ENCODE measurements at regions not wholly inside any gene's neighbourhood (a gene's known extent, or its start where the extent isn't known, plus 50 kb on each side); places are given as distances from the start of the nearest gene placed in this dataset.
A peak's percentile ranks its signal among the peaks of the same experiment; 100 is the strongest.

GRCh38 chr1:4000811-4001251, 100.8 kb upstream of the C1orf174 start:
- no peaks in the 10 kb centered on the region for H3K9me3 Mint-ChIP-seq
- no peak for ATAC-seq
- no peak overlapping the region for H3K27ac Mint-ChIP-seq
- H3K27me3 Mint-ChIP-seq = peaks cover 50% of the 10 kb centered on the region
- no peak overlapping the region for H3K4me3 Mint-ChIP-seq
- H3K4me1 Mint-ChIP-seq = no peaks in the 10 kb centered on the region
- no peak for DNase-seq

- Mint-ChIP-seq H3K9me3 (peaks cover 0 to under 1% of the 10 kb centered on the region in 2 donors), H3K27me3 (peaks cover 50% of the 10 kb centered on the region), H3K4me3 (no peak overlapping the region), H3K4me1 (no peaks in the 10 kb centered on the region), H3K27ac (no peak overlapping the region)
- ATAC-seq = no peak
- no peak for DNase-seq
These were observed 101.4 kb upstream of the C1orf174 start for GRCh38 chr1:4001461-4001860.

GRCh38 chr1:4002061-4002521, 102.0 kb upstream of the C1orf174 start:
- H3K27me3 Mint-ChIP-seq = peaks cover 50% of the 10 kb centered on the region
- ATAC-seq = no peak
- no peak overlapping the region for H3K27ac Mint-ChIP-seq
- no peak overlapping the region for H3K4me3 Mint-ChIP-seq
- H3K4me1 Mint-ChIP-seq = no peaks in the 10 kb centered on the region
- H3K9me3 Mint-ChIP-seq = peaks cover 5 to 7% of the 10 kb centered on the region in 2 donors
- no peak for DNase-seq

GRCh38 chr1:4002741-4003140, 102.7 kb upstream of the C1orf174 start:
- no peak overlapping the region for H3K27ac Mint-ChIP-seq
- peaks cover 50% of the 10 kb centered on the region for H3K27me3 Mint-ChIP-seq
- DNase-seq = no peak
- H3K4me3 Mint-ChIP-seq = no peak overlapping the region
- no peaks in the 10 kb centered on the region for H3K4me1 Mint-ChIP-seq
- H3K9me3 Mint-ChIP-seq = peaks cover 10 to 13% of the 10 kb centered on the region in 2 donors
- no peak for ATAC-seq

- ATAC-seq (no peak), DNase-seq (no peak)
- no peak overlapping the region for H3K27ac Mint-ChIP-seq
- no peak overlapping the region for H3K4me3 Mint-ChIP-seq
- H3K27me3 Mint-ChIP-seq = peaks cover 40% of the 10 kb centered on the region
- H3K9me3 Mint-ChIP-seq = peaks cover 11 to 20% of the 10 kb centered on the region in 2 donors
- H3K4me1 Mint-ChIP-seq = no peaks in the 10 kb centered on the region
These were observed 103.9 kb upstream of the C1orf174 start for GRCh38 chr1:4003846-4004505.

- ATAC-seq (no peak), DNase-seq (no peak)
- peaks cover 11 to 20% of the 10 kb centered on the region in 2 donors for H3K9me3 Mint-ChIP-seq
- H3K4me3 Mint-ChIP-seq = no peak overlapping the region
- H3K27ac Mint-ChIP-seq = peak overlapping the region in 1 of 2 donors; percentile 33
- H3K27me3 Mint-ChIP-seq = peaks cover 32% of the 10 kb centered on the region
- H3K4me1 Mint-ChIP-seq = no peaks in the 10 kb centered on the region
These were observed 104.8 kb upstream of the C1orf174 start for GRCh38 chr1:4004635-4005430.

- H3K4me3 Mint-ChIP-seq = no peak overlapping the region
- H3K27me3 Mint-ChIP-seq = peaks cover 28% of the 10 kb centered on the region
- H3K4me1 Mint-ChIP-seq = no peaks in the 10 kb centered on the region
- no peak overlapping the region for H3K27ac Mint-ChIP-seq
- DNase-seq (no peak), ATAC-seq (no peak)
- H3K9me3 Mint-ChIP-seq = peaks cover 11 to 20% of the 10 kb centered on the region in 2 donors
These were observed 105.4 kb upstream of the C1orf174 start for GRCh38 chr1:4005431-4005830.

GRCh38 chr1:4006676-4007374, 106.8 kb upstream of the C1orf174 start:
- Mint-ChIP-seq H3K27me3 (peaks cover 28% of the 10 kb centered on the region), H3K4me1 (no peaks in the 10 kb centered on the region), H3K9me3 (peaks cover 11 to 20% of the 10 kb centered on the region in 2 donors), H3K4me3 (no peak overlapping the region), H3K27ac (no peak overlapping the region)
- no peak for ATAC-seq
- no peak for DNase-seq

GRCh38 chr1:4010284-4010683, 110.2 kb upstream of the C1orf174 start:
- peaks cover 11 to 20% of the 10 kb centered on the region in 2 donors for H3K9me3 Mint-ChIP-seq
- no peaks in the 10 kb centered on the region for H3K4me1 Mint-ChIP-seq
- H3K4me3 Mint-ChIP-seq = no peak overlapping the region
- DNase-seq (no peak), ATAC-seq (no peak)
- peaks cover 9% of the 10 kb centered on the region for H3K27me3 Mint-ChIP-seq
- H3K27ac Mint-ChIP-seq = no peak overlapping the region

GRCh38 chr1:4010814-4011605, 110.9 kb upstream of the C1orf174 start:
- Mint-ChIP-seq H3K4me1 (no peaks in the 10 kb centered on the region), H3K27ac (no peak overlapping the region), H3K4me3 (no peak overlapping the region), H3K9me3 (peaks cover 11 to 20% of the 10 kb centered on the region in 2 donors), H3K27me3 (peaks cover 8% of the 10 kb centered on the region)
- DNase-seq = no peak
- no peak for ATAC-seq

GRCh38 chr1:4016351-4017130, 116.5 kb upstream of the C1orf174 start:
- ATAC-seq (no peak), DNase-seq (no peak)
- H3K4me3 Mint-ChIP-seq = no peak overlapping the region
- no peaks in the 10 kb centered on the region for H3K4me1 Mint-ChIP-seq
- H3K27me3 Mint-ChIP-seq = peaks cover 15% of the 10 kb centered on the region
- H3K9me3 Mint-ChIP-seq = no peaks in the 10 kb centered on the region
- no peak overlapping the region for H3K27ac Mint-ChIP-seq

- ATAC-seq (no peak), DNase-seq (no peak)
- H3K4me3 Mint-ChIP-seq = no peak overlapping the region
- H3K9me3 Mint-ChIP-seq = no peaks in the 10 kb centered on the region
- H3K4me1 Mint-ChIP-seq = no peaks in the 10 kb centered on the region
- H3K27ac Mint-ChIP-seq = no peak overlapping the region
- H3K27me3 Mint-ChIP-seq = peaks cover 15% of the 10 kb centered on the region
These were observed 117.7 kb upstream of the C1orf174 start for GRCh38 chr1:4017636-4018365.

GRCh38 chr1:4018466-4019146, 118.5 kb upstream of the C1orf174 start:
- Mint-ChIP-seq H3K4me3 (no peak overlapping the region), H3K27ac (no peak overlapping the region), H3K4me1 (no peaks in the 10 kb centered on the region), H3K9me3 (no peaks in the 10 kb centered on the region), H3K27me3 (peaks cover 16% of the 10 kb centered on the region)
- ATAC-seq (no peak), DNase-seq (no peak)

GRCh38 chr1:4019147-4019521, 119.1 kb upstream of the C1orf174 start:
- ATAC-seq = no peak
- H3K4me1 Mint-ChIP-seq = no peaks in the 10 kb centered on the region
- no peak overlapping the region for H3K4me3 Mint-ChIP-seq
- H3K9me3 Mint-ChIP-seq = no peaks in the 10 kb centered on the region
- DNase-seq = no peak
- H3K27ac Mint-ChIP-seq = no peak overlapping the region
- peaks cover 21% of the 10 kb centered on the region for H3K27me3 Mint-ChIP-seq
